ENCODE measurements at regions not wholly inside any gene's neighbourhood (a gene's known extent, or its start where the extent isn't known, plus 50 kb on each side); places are given as distances from the start of the nearest gene placed in this dataset.
"Not testable (repeated sequence)": the region's sequence is repeated elsewhere in the genome, so short reads cannot be mapped to it uniquely, and the experiment has no call there.

- TF ChIP-seq SMAD3 (CRISPR knock-in tag; IDR thresholded peaks at IDR 0.05; ENCODE audit: borderline replicate concordance) (no peak), SMAD4 (CRISPR knock-in tag; IDR thresholded peaks at IDR 0.05) (no peak), ATF1 (CRISPR knock-in tag; IDR thresholded peaks at IDR 0.05) (no peak), ZNF232 (CRISPR knock-in tag; IDR thresholded peaks at IDR 0.05) (no peak)
Observed at GRCh38 chr14:37819155-37820015, 224.0 kb downstream of the TTC6 start (continued).

GRCh38 chr14:37820810-37821209 is 225.4 kb downstream of the TTC6 start:
- H3K4me3 Mint-ChIP-seq; H3K4me1 Mint-ChIP-seq; H3K9me3 Mint-ChIP-seq; H3K27me3 Mint-ChIP-seq (ENCODE audit: low read depth); ATAC-seq; H3K36me3 Mint-ChIP-seq; POLR2A ChIA-PET; H3K27ac Mint-ChIP-seq; DNase-seq (ENCODE audit: low spot score); CTCF ChIA-PET: not testable (repeated sequence)

- 0 out of 2 replicates have a peak, but pooled peaks cover 2% of the 10 kb centered on the region for H3K27me3 Mint-ChIP-seq (ENCODE audit: low read depth)
- POLR2A ChIA-PET = no interaction called here
- DNase-seq (ENCODE audit: low spot score) = no peak
- no peak overlapping the region for H3K4me3 Mint-ChIP-seq
- no peak for ATAC-seq
- peaks cover 3% of the 10 kb centered on the region for H3K9me3 Mint-ChIP-seq
- H3K4me1 Mint-ChIP-seq = no peaks in the 10 kb centered on the region
- CTCF ChIA-PET = interaction anchor here (0.9 kb wide), 1 partner anchor 572 kb away, joined by 3 read pairs; no protein-coding TSS in a partner anchor
- TF ChIP-seq AR (CRISPR knock-in tag; IDR thresholded peaks at IDR 0.05) = no peak
- no peak for TF ChIP-seq ETV6 (CRISPR knock-in tag; IDR thresholded peaks at IDR 0.05)
- no peak for TF ChIP-seq MXD4 (CRISPR knock-in tag; IDR thresholded peaks at IDR 0.05; ENCODE audit: borderline replicate concordance)
- no peak for TF ChIP-seq ZNF317 (CRISPR knock-in tag; IDR thresholded peaks at IDR 0.05; ENCODE audit: borderline replicate concordance, low read depth)
- no peak for TF ChIP-seq IRF2 (CRISPR knock-in tag; IDR thresholded peaks at IDR 0.05; ENCODE audit: borderline replicate concordance, low read depth)
- TF ChIP-seq PRDM15 (CRISPR knock-in tag; IDR thresholded peaks at IDR 0.05) = no peak
- no peak for TF ChIP-seq TEAD4 (CRISPR knock-in tag; IDR thresholded peaks at IDR 0.05)
- no peak for TF ChIP-seq ATF1 (CRISPR knock-in tag; IDR thresholded peaks at IDR 0.05)
- no peak overlapping the region for H3K27ac Mint-ChIP-seq
- peaks cover 2% of the 10 kb centered on the region; the same call in 1 of the 2 replicates for H3K36me3 Mint-ChIP-seq
Observed at GRCh38 chr14:37824939-37825712, 229.7 kb downstream of the TTC6 start.

- no peaks in the 10 kb centered on the region for H3K4me1 Mint-ChIP-seq
- H3K27me3 Mint-ChIP-seq (ENCODE audit: low read depth) = 0 out of 2 replicates have a peak, but pooled peaks cover 3% of the 10 kb centered on the region
- TF ChIP-seq ESRRA (CRISPR knock-in tag; IDR thresholded peaks at IDR 0.05; ENCODE audit: borderline replicate concordance) (no peak), CREB1 (CRISPR knock-in tag; IDR thresholded peaks at IDR 0.05) (no peak), GRHL2 (CRISPR knock-in tag; IDR thresholded peaks at IDR 0.05; ENCODE audit: insufficient replicate concordance, severe bottlenecking) (no peak), HMGXB4 (CRISPR knock-in tag; IDR thresholded peaks at IDR 0.05) (no peak)
- H3K36me3 Mint-ChIP-seq = peaks cover 9% of the 10 kb centered on the region
- no peak overlapping the region for H3K4me3 Mint-ChIP-seq
- ATAC-seq (no peak), DNase-seq (ENCODE audit: low spot score) (no peak)
- H3K27ac Mint-ChIP-seq = no peak overlapping the region
- peaks cover 18% of the 10 kb centered on the region for H3K9me3 Mint-ChIP-seq
- ChIA-PET CTCF (no interaction called here), POLR2A (no interaction called here)
Observed at GRCh38 chr14:37826869-37827268, 231.4 kb downstream of the TTC6 start.

Data from WTC11 (cell line).